K562 (cell line): ENCODE measurements at regions not wholly inside any gene's neighbourhood (a gene's known extent, or its start where the extent isn't known, plus 50 kb on each side); places are given as distances from the start of the nearest gene placed in this dataset.
A peak's percentile ranks its signal among the peaks of the same experiment; 100 is the strongest.

Experiments
- ATF1 ChIP-seq, 2 experiments: fragments of 450-650 bp in 1 of 2; IDR thresholded peaks; 2 replicates each; pipeline ENCODE4 v1.6.1; 2016; ENCODE audit warnings: missing compliant biosample characterization in 1 of 2, missing genetic modification characterization in 1 of 2
- ATF3 ChIP-seq, 2 experiments: fragments of 450-650 bp in 1 of 2; sonication (generic) in 1 of 2; formaldehyde crosslinking in 1 of 2; IDR thresholded peaks in 1 of 2; conservative IDR thresholded peaks in 1 of 2; 2 replicates each; pipeline versions ENCODE4 v1.6.1 to v1.8.1; 2016 to 2023; ENCODE audit warnings: mild to moderate bottlenecking in 2 of 2, moderate library complexity in 2 of 2, inconsistent platforms in 1 of 2, missing genetic modification reagents in 1 of 2
- ATF4 ChIP-seq: fragments of 450-650 bp; formaldehyde crosslinking; IDR thresholded peaks from 2 replicates; pipeline ENCODE4 v1.4.0; 2022; ENCODE audit warnings: mild to moderate bottlenecking, moderate library complexity
- BRF2 ChIP-seq: IDR thresholded peaks from 3 replicates; pipeline ENCODE4 v1.6.1; 2011; ENCODE audit warnings: borderline replicate concordance, mild to moderate bottlenecking; ENCODE audit not compliant: insufficient read length, insufficient read depth
- CHD4 ChIP-seq: fragments of 200-600 bp; sonication (generic); IDR thresholded peaks from 3 replicates; pipeline ENCODE4 v1.6.1; 2012; ENCODE audit warnings: low read depth, mild to moderate bottlenecking, mixed read lengths, low read length, inconsistent platforms; ENCODE audit not compliant: insufficient read depth, insufficient replicate concordance, poor library complexity, severe bottlenecking
- CREM ChIP-seq: IDR thresholded peaks from 2 replicates; pipeline ENCODE4 v1.6.1; 2014; ENCODE audit warnings: antibody characterized with exemption, low read depth
- ETS1 ChIP-seq: conservative IDR thresholded peaks from 2 replicates; pipeline ENCODE4 v1.6.1; 2011; ENCODE audit warnings: low read depth, mild to moderate bottlenecking, low read length; ENCODE audit not compliant: control insufficient read depth
- FOXJ2 ChIP-seq: fragments of 200-800 bp; sonication (Bioruptor generic); IDR thresholded peaks from 2 replicates; pipeline ENCODE4 v1.6.1; 2016; ENCODE audit warnings: missing genetic modification characterization, missing compliant biosample characterization
- ILF3 ChIP-seq: fragments of 450-650 bp; IDR thresholded peaks from 2 replicates; pipeline ENCODE4 v1.6.1; 2018; ENCODE audit warnings: antibody characterized with exemption, mild to moderate bottlenecking, moderate library complexity, borderline replicate concordance
- NFATC3 ChIP-seq: fragments of 450-650 bp; IDR thresholded peaks from 2 replicates; pipeline ENCODE4 v1.6.1; 2017; ENCODE audit warnings: mild to moderate bottlenecking
- NONO ChIP-seq, 2 experiments: fragments of 200-400 bp in 1 of 2; fragments of 450-650 bp in 1 of 2; formaldehyde crosslinking in 1 of 2; IDR thresholded peaks; 2 replicates each; pipeline ENCODE4 v1.6.1; 2017; ENCODE audit warnings: low read depth in 2 of 2, mild to moderate bottlenecking in 2 of 2, moderate library complexity in 2 of 2, low read length in 1 of 2
- PHB ChIP-seq: fragments of 250-450 bp; sonication (Bioruptor Pico); IDR thresholded peaks from 2 replicates; pipeline ENCODE4 v1.5.0; 2021
- PREB ChIP-seq: sonication (generic); formaldehyde crosslinking; IDR thresholded peaks from 2 replicates; pipeline ENCODE4 v1.8.1; 2023; ENCODE audit warnings: mild to moderate bottlenecking, missing genetic modification reagents
- PURB ChIP-seq: sonication (generic); formaldehyde crosslinking; IDR thresholded peaks from 2 replicates; pipeline ENCODE4 v1.9.0; 2021; ENCODE audit warnings: low read depth, mild to moderate bottlenecking, missing genetic modification reagents
- SMAD1 ChIP-seq: fragments of 150-350 bp; IDR thresholded peaks from 2 replicates; pipeline ENCODE4 v1.6.1; 2014; ENCODE audit warnings: low read length, low read depth; ENCODE audit not compliant: partially characterized antibody
- TAF15 ChIP-seq: fragments of 200-400 bp; formaldehyde crosslinking; IDR thresholded peaks from 2 replicates; pipeline ENCODE4 v1.6.1; 2017; ENCODE audit warnings: mild to moderate bottlenecking, low read depth, low read length, moderate library complexity
- TSC22D4 ChIP-seq: fragments of 450-650 bp; IDR thresholded peaks from 2 replicates; pipeline ENCODE4 v1.6.1; 2016; ENCODE audit warnings: missing genetic modification characterization, missing biosample characterization, control low read depth
- ZNF143 ChIP-seq: sonication (generic); formaldehyde crosslinking; IDR thresholded peaks from 2 replicates; pipeline ENCODE4 v1.9.0; 2022; ENCODE audit warnings: mild to moderate bottlenecking, missing genetic modification reagents
- ZNF217 ChIP-seq: sonication (generic); formaldehyde crosslinking; IDR thresholded peaks from 2 replicates; pipeline ENCODE4 v1.8.0; 2022; ENCODE audit warnings: mild to moderate bottlenecking, missing genetic modification reagents
- ZNF23 ChIP-seq: fragments of 250-450 bp; sonication (Bioruptor Pico); IDR thresholded peaks from 2 replicates; pipeline ENCODE4 v1.4.0; 2020; ENCODE audit warnings: mild to moderate bottlenecking
- ZNF79 ChIP-seq: fragments of 250-450 bp; sonication (Bioruptor Pico); IDR thresholded peaks from 2 replicates; pipeline ENCODE4 v1.4.0; 2020; ENCODE audit warnings: low read depth, mild to moderate bottlenecking, moderate library complexity
- ZSCAN32 ChIP-seq: fragments of 450-650 bp; formaldehyde crosslinking; IDR thresholded peaks from 2 replicates; pipeline ENCODE4 v1.4.0; 2020; ENCODE audit warnings: mild to moderate bottlenecking, moderate library complexity

- TF ChIP-seq ATF3 (IDR thresholded peaks at IDR 0.05) (no peak), ATF3 (CRISPR knock-in tag; conservative IDR thresholded peaks at IDR 0.05) (no peak), ZNF143 (CRISPR knock-in tag) (no peak), TSC22D4 (tag) (no peak), NFATC3 (no peak), ZSCAN32 (CRISPR knock-in tag) (no peak), ILF3 (no peak), SMAD1 (peak; percentile 63), ZNF79 (CRISPR knock-in tag) (no peak), ATF1 (CRISPR knock-in tag; IDR thresholded peaks at IDR 0.05) (no peak), ATF1 (tag; IDR thresholded peaks at IDR 0.05) (peak; percentile 84), CREM (peak; percentile 69), PREB (no peak), PURB (CRISPR knock-in tag) (no peak), ETS1 (peak; percentile 60; the same call in 1 of the 2 replicates), NONO (IDR thresholded peaks at IDR 0.05; ENCODE audit: low read depth in 2 of 2, low read length in 1 of 2) (peak in 1 of 2 experiments; percentile 98; a peak in 2 of 4 replicates), ZNF217 (CRISPR knock-in tag) (no peak), ZNF23 (CRISPR knock-in tag) (0 out of 2 replicates have a peak, but pooled peaks have one; percentile 29), PHB (CRISPR knock-in tag) (no peak), CHD4 (no peak), BRF2 (no peak), FOXJ2 (peak; percentile 64; the same call in 1 of the 2 replicates), TAF15 (no peak), ATF4 (CRISPR knock-in tag) (peak; percentile 73)
Measured at GRCh38 chr5:81851481-81852178, 100.7 kb upstream of the SSBP2 start (continued).
